ENCODE measurements at regions not wholly inside any gene's neighbourhood (a gene's known extent, or its start where the extent isn't known, plus 50 kb on each side); places are given as distances from the start of the nearest gene placed in this dataset.

GRCh38 chr11:104408630-104409029 is 244.7 kb upstream of the PDGFD start:
- no peak for TF ChIP-seq CTCF (IDR thresholded peaks at IDR 0.05; ENCODE audit: low read length)
- TF ChIP-seq EZH2 (optimal IDR thresholded peaks at IDR 0.05; ENCODE audit: low read depth, low read length), result no peak
